WERI-Rb-1 (cell line): ENCODE measurements at regions not wholly inside any gene's neighbourhood (a gene's known extent, or its start where the extent isn't known, plus 50 kb on each side); places are given as distances from the start of the nearest gene placed in this dataset.

Experiments
- DNase-seq: peaks from one replicate; pipeline ENCODE4 v3.0.0-alpha.2; 2020
- H3K27ac ChIP-seq: fragments of 250-450 bp; sonication (Bioruptor Pico); 2 replicates; pipeline ENCODE4 v1.5.1; 2020; ENCODE audit warnings: mild to moderate bottlenecking, moderate library complexity
- H3K27me3 ChIP-seq: fragments of 250-450 bp; sonication (Bioruptor Pico); 2 replicates; pipeline ENCODE4 v1.5.1; 2021; ENCODE audit warnings: mild to moderate bottlenecking, low read depth, moderate library complexity; ENCODE audit not compliant: insufficient read depth, severe bottlenecking
- H3K36me3 ChIP-seq: fragments of 250-450 bp; sonication (Bioruptor Pico); 2 replicates; pipeline ENCODE4 v1.5.1; 2020; ENCODE audit warnings: mild to moderate bottlenecking, moderate library complexity
- H3K4me3 ChIP-seq: 2 replicates; pipeline ENCODE4 v1.5.1; 2011; ENCODE audit warnings: low read depth, mild to moderate bottlenecking, control low read depth, low read length
- H3K9me3 ChIP-seq: fragments of 250-450 bp; sonication (Bioruptor Pico); 2 replicates; pipeline ENCODE4 v1.5.1; 2021; ENCODE audit warnings: mild to moderate bottlenecking, moderate library complexity; ENCODE audit not compliant: severe bottlenecking
- CTCF ChIP-seq: IDR thresholded peaks from 2 replicates; pipeline ENCODE4 v1.5.1; 2011; ENCODE audit warnings: low read depth, mild to moderate bottlenecking, control low read depth, inconsistent platforms, low read length

- TF ChIP-seq CTCF = no peak
- Histone ChIP-seq H3K27ac (peak overlapping the region; percentile 43), H3K4me3 (no peak overlapping the region), H3K9me3 (no peaks in the 10 kb centered on the region), H3K36me3 (no peaks in the 10 kb centered on the region), H3K27me3 (no peaks in the 10 kb centered on the region)
- DNase-seq = peak; percentile 8
Observed at GRCh38 chr11:70504246-70505020, 106.1 kb downstream of the CTTN start.

GRCh38 chr11:70505331-70505731, 107.0 kb downstream of the CTTN start:
- no peaks in the 10 kb centered on the region for H3K9me3 ChIP-seq
- no peaks in the 10 kb centered on the region for H3K27me3 ChIP-seq
- no peaks in the 10 kb centered on the region for H3K36me3 ChIP-seq
- H3K27ac ChIP-seq = no peak overlapping the region
- H3K4me3 ChIP-seq = no peak overlapping the region
- peak; percentile 3 for DNase-seq
- no peak for TF ChIP-seq CTCF

- Histone ChIP-seq H3K36me3 (no peaks in the 10 kb centered on the region), H3K27me3 (no peaks in the 10 kb centered on the region), H3K4me3 (no peak overlapping the region), H3K27ac (no peak overlapping the region), H3K9me3 (no peaks in the 10 kb centered on the region)
- no peak for TF ChIP-seq CTCF
- no peak for DNase-seq
Observed at GRCh38 chr11:70505761-70506657, 107.7 kb downstream of the CTTN start.

- Histone ChIP-seq H3K27ac (no peak overlapping the region), H3K4me3 (no peak overlapping the region), H3K9me3 (no peaks in the 10 kb centered on the region), H3K36me3 (no peaks in the 10 kb centered on the region), H3K27me3 (no peaks in the 10 kb centered on the region)
- TF ChIP-seq CTCF = no peak
- no peak for DNase-seq
Observed at GRCh38 chr11:70506658-70506970, 108.3 kb downstream of the CTTN start.

GRCh38 chr11:70506986-70507385, 108.7 kb downstream of the CTTN start:
- H3K9me3 ChIP-seq = no peaks in the 10 kb centered on the region
- H3K27ac ChIP-seq = no peak overlapping the region
- DNase-seq = no peak
- H3K36me3 ChIP-seq = no peaks in the 10 kb centered on the region
- no peak overlapping the region for H3K4me3 ChIP-seq
- H3K27me3 ChIP-seq = no peaks in the 10 kb centered on the region
- no peak for TF ChIP-seq CTCF
